ENCODE measurements at regions not wholly inside any gene's neighbourhood (a gene's known extent, or its start where the extent isn't known, plus 50 kb on each side); places are given as distances from the start of the nearest gene placed in this dataset.
A peak's percentile ranks its signal among the peaks of the same experiment; 100 is the strongest.

GRCh38 chr20:40960521-40960956 is 68.1 kb upstream of the TOP1 start:
- no peaks in the 10 kb centered on the region for H3K9me3 Mint-ChIP-seq (ENCODE audit: low read depth, unreplicated experiment)
- H3K4me3 Mint-ChIP-seq (ENCODE audit: low read depth, unreplicated experiment) = no peak overlapping the region
- H3K36me3 Mint-ChIP-seq (ENCODE audit: insufficient read depth, unreplicated experiment) = no peaks in the 10 kb centered on the region
- TF ChIP-seq, protein P1, sequence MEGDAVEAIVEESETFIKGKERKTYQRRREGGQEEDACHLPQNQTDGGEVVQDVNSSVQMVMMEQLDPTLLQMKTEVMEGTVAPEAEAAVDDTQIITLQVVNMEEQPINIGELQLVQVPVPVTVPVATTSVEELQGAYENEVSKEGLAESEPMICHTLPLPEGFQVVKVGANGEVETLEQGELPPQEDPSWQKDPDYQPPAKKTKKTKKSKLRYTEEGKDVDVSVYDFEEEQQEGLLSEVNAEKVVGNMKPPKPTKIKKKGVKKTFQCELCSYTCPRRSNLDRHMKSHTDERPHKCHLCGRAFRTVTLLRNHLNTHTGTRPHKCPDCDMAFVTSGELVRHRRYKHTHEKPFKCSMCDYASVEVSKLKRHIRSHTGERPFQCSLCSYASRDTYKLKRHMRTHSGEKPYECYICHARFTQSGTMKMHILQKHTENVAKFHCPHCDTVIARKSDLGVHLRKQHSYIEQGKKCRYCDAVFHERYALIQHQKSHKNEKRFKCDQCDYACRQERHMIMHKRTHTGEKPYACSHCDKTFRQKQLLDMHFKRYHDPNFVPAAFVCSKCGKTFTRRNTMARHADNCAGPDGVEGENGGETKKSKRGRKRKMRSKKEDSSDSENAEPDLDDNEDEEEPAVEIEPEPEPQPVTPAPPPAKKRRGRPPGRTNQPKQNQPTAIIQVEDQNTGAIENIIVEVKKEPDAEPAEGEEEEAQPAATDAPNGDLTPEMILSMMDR (IDR thresholded peaks at IDR 0.05; ENCODE audit: unreplicated experiment) = no peak
- no peaks in the 10 kb centered on the region for H3K4me1 Mint-ChIP-seq (ENCODE audit: low read depth, unreplicated experiment)
- no TSS peak for BruUV-seq (replicated peaks)
- DNase-seq = no peak
- H3K27ac Mint-ChIP-seq (ENCODE audit: unreplicated experiment) = no peak overlapping the region
- CTCF ChIA-PET = no interaction called here
- H3K27me3 Mint-ChIP-seq (ENCODE audit: unreplicated experiment) = peaks cover 69% of the 10 kb centered on the region
- intact Hi-C loops (cut with micrococcal nuclease; ENCODE audit: unreplicated experiment) = loop anchor here (5.0 kb wide), 3 partner anchors 693 to 1698 kb away; no protein-coding TSS in a partner anchor

DNA sequence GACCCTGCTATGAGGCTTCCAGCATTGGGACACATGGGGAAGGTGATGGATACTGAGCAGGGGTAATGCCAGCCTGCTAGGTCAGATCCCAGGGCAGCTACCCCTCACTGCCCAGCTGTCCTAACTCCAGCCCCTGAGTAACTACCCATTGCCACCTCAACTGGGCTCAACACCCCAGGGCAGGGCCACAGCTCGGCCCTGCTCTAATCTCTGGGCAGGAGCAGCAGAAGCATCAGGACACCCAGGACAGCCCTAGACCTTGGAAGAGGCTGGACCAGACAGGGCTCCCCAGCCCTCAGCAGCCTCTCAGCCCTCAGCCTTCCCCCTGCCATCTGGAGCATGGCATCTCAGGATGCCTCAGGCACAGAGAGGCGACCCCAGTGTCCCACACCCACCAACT is 67.4 kb upstream of the TOP1 start:
- no peaks in the 10 kb centered on the region for H3K4me1 Mint-ChIP-seq (ENCODE audit: low read depth, unreplicated experiment)
- intact Hi-C loops (cut with micrococcal nuclease; ENCODE audit: unreplicated experiment) = loop anchor here (5.0 kb wide), 3 partner anchors 694 to 1699 kb away; no protein-coding TSS in a partner anchor
- TF ChIP-seq, protein P1 (IDR thresholded peaks at IDR 0.05; ENCODE audit: unreplicated experiment) = no peak
- DNase-seq = no peak
- BruUV-seq (replicated peaks) = no TSS peak
- no peaks in the 10 kb centered on the region for H3K9me3 Mint-ChIP-seq (ENCODE audit: low read depth, unreplicated experiment)
- H3K27me3 Mint-ChIP-seq (ENCODE audit: unreplicated experiment) = peaks cover 66% of the 10 kb centered on the region
- CTCF ChIA-PET = no interaction called here
- H3K27ac Mint-ChIP-seq (ENCODE audit: unreplicated experiment) = no peak overlapping the region
- no peak overlapping the region for H3K4me3 Mint-ChIP-seq (ENCODE audit: low read depth, unreplicated experiment)
- no peaks in the 10 kb centered on the region for H3K36me3 Mint-ChIP-seq (ENCODE audit: insufficient read depth, unreplicated experiment)

DNA sequence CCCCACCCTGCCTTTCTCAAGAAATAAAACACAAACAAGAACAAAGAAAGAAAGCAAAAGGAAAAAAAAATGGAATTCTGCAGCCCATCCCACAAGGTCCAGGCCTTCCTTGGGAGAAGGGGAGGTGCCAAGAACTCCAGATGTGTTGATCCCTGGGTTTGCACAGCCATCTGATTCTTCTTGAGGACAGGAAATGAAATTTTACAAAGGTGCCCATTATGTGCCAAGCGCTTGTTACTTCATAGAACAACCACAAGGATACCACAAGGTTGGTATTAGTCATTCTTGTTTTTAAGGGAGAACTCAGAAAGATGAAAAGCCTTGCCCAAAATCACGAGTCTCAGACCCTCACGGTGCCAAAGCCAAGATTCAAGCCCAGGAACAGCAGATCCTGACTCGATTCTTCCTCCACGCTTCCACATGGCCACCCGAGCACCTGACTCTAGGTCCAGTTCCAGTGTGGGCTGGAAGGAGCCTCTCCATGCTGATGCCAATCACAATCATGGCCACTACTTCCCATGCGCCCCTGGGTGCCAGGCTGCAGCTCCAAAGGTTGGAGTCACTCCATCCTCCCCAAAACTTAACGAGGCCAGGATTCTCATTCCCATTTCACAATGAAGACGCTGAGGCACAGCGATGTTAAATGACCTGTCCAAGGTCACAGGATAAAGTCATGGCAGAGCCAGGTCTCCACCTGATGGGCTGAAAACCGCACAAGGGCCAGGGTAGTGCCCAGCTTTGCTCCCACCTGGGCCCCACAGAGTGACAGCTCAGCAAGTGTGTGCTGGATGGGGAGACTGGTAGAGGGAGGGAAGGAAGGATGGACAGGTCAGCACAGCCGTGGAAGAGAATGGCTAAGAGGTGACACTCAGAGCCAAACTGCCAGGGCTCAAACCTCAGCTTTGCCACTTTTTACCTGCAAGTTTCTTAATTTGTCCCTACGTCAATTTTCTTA is 66.7 kb upstream of the TOP1 start:
- CTCF ChIA-PET = interaction anchor here (0.8 to 1.8 kb wide), 13 partner anchors 9 to 1850 kb away, joined by 3 to 23 read pairs (median 6); no protein-coding TSS in a partner anchor
- H3K4me3 Mint-ChIP-seq (ENCODE audit: low read depth, unreplicated experiment) = no peak overlapping the region
- H3K27me3 Mint-ChIP-seq (ENCODE audit: unreplicated experiment) = peaks cover 58% of the 10 kb centered on the region
- H3K36me3 Mint-ChIP-seq (ENCODE audit: insufficient read depth, unreplicated experiment) = no peaks in the 10 kb centered on the region
- BruUV-seq (replicated peaks) = no TSS peak
- no peaks in the 10 kb centered on the region for H3K9me3 Mint-ChIP-seq (ENCODE audit: low read depth, unreplicated experiment)
- no peak overlapping the region for H3K27ac Mint-ChIP-seq (ENCODE audit: unreplicated experiment)
- DNase-seq = no peak
- TF ChIP-seq, protein P1 (IDR thresholded peaks at IDR 0.05; ENCODE audit: unreplicated experiment) = no peak
- intact Hi-C loops (cut with micrococcal nuclease; ENCODE audit: unreplicated experiment) = loop anchor here (2.0 to 5.0 kb wide), 6 partner anchors 165 to 1849 kb away; no protein-coding TSS in a partner anchor
- no peaks in the 10 kb centered on the region for H3K4me1 Mint-ChIP-seq (ENCODE audit: low read depth, unreplicated experiment)

DNA sequence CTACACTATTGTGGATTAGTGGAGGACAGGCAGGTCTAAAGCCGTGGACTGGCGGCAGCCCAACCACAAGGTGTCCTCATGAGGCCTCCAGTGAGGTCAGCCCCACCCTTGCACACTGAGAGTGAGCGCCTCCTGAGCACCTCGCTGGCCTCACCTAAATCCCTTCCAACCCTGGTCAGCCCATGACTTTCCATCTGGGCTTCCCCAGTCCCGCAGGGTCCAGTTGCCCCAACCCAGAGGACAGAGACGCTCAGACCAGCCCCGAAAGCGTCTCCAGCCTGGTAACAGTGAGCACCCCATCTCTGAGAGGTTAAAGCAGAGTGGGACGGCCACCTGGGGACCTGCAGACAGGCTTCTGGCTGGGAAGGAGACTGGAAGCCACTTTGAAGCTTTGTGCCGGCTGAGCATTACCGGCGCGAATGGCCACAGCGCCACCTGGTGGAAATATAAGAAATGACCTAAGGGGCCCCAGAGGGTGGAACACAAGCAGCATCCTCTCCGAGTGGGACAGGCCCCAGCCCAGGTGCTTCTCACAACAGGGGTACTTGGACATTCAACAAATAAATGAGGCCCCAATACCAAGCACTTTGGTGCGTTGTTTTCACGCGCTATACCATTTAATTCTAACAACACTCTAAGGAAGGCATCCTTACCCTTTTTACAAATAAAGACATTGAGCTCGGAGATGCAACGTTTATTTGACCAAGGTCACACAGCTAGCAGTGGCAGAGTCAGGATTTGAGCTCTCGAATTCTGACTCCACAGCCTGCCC is 65.7 kb upstream of the TOP1 start:
- no peaks in the 10 kb centered on the region for H3K36me3 Mint-ChIP-seq (ENCODE audit: insufficient read depth, unreplicated experiment)
- no peak overlapping the region for H3K27ac Mint-ChIP-seq (ENCODE audit: unreplicated experiment)
- TF ChIP-seq, protein P1 (IDR thresholded peaks at IDR 0.05; ENCODE audit: unreplicated experiment) = peak; percentile 97
- CTCF ChIA-PET = interaction anchor here (0.6 to 1.8 kb wide), 24 partner anchors 10 to 1917 kb away, joined by 3 to 23 read pairs (median 3); no protein-coding TSS in a partner anchor
- H3K4me1 Mint-ChIP-seq (ENCODE audit: low read depth, unreplicated experiment) = no peaks in the 10 kb centered on the region
- peak; percentile 90 for DNase-seq
- H3K27me3 Mint-ChIP-seq (ENCODE audit: unreplicated experiment) = peaks cover 48% of the 10 kb centered on the region
- no TSS peak for BruUV-seq (replicated peaks)
- intact Hi-C loops (cut with micrococcal nuclease; ENCODE audit: unreplicated experiment) = loop anchor here (2.0 to 5.0 kb wide), 6 partner anchors 166 to 1850 kb away; no protein-coding TSS in a partner anchor
- no peak overlapping the region for H3K4me3 Mint-ChIP-seq (ENCODE audit: low read depth, unreplicated experiment)
- no peaks in the 10 kb centered on the region for H3K9me3 Mint-ChIP-seq (ENCODE audit: low read depth, unreplicated experiment)

Data from Calu3 (cell line).